DND-41 (cell line): ENCODE measurements at regions not wholly inside any gene's neighbourhood (a gene's known extent, or its start where the extent isn't known, plus 50 kb on each side); places are given as distances from the start of the nearest gene placed in this dataset.

Source experiments
- ATAC-seq: fragments of 200-7000 bp; cut with Tn5 transposase; 3 replicates; pipeline ENCODE4 v1.9.1; 2021; ENCODE audit warnings: low read depth; ENCODE audit not compliant: insufficient read depth
- DNase-seq: peaks from one replicate; pipeline ENCODE4 v3.0.0-alpha.2; 2020
- H2AFZ ChIP-seq: 2 replicates; pipeline ENCODE4 v1.6.0; 2012; ENCODE audit warnings: low read depth, low read length
- H3K27ac ChIP-seq: 2 replicates; pipeline ENCODE4 v1.5.1; 2012; ENCODE audit warnings: low read length, inconsistent platforms
- H3K27me3 ChIP-seq: fragments of 200-600 bp; sonication (generic); 2 replicates; pipeline ENCODE4 v1.6.0; 2012; ENCODE audit warnings: low read length, mild to moderate bottlenecking, inconsistent platforms; ENCODE audit not compliant: insufficient read depth, poor library complexity
- H3K36me3 ChIP-seq: 2 replicates; pipeline ENCODE4 v1.5.1; 2012; ENCODE audit warnings: low read length, inconsistent platforms; ENCODE audit not compliant: insufficient read depth
- H3K4me1 ChIP-seq: 2 replicates; pipeline ENCODE4 v1.5.1; 2012; ENCODE audit warnings: mild to moderate bottlenecking, low read length; ENCODE audit not compliant: insufficient read depth
- H3K4me2 ChIP-seq: 2 replicates; pipeline ENCODE4 v1.6.0; 2012; ENCODE audit warnings: mild to moderate bottlenecking, moderate library complexity, low read length, inconsistent platforms; ENCODE audit not compliant: insufficient read depth
- H3K4me3 ChIP-seq, 2 experiments: fragments of 200-600 bp in 1 of 2; shearing (Covaris generic) in 1 of 2; 2 replicates each; pipeline ENCODE4 v1.5.1; 2012 to 2016; ENCODE audit warnings: inconsistent platforms in 2 of 2, low read length in 2 of 2, mild to moderate bottlenecking in 2 of 2, low read depth in 1 of 2, moderate library complexity in 1 of 2
- H3K79me2 ChIP-seq: 2 replicates; pipeline ENCODE4 v1.6.0; 2012; ENCODE audit warnings: low read length, inconsistent platforms; ENCODE audit not compliant: insufficient read depth
- H3K9ac ChIP-seq: 2 replicates; pipeline ENCODE4 v1.6.0; 2012; ENCODE audit warnings: low read depth, mild to moderate bottlenecking, inconsistent platforms, low read length, moderate library complexity
- H3K9me3 ChIP-seq: 2 replicates; pipeline ENCODE4 v1.5.1; 2012; ENCODE audit warnings: low read length, moderate library complexity, mild to moderate bottlenecking, inconsistent platforms; ENCODE audit not compliant: insufficient read depth, severe bottlenecking
- H4K20me1 ChIP-seq: 2 replicates; pipeline ENCODE4 v1.6.0; 2012; ENCODE audit warnings: low read length; ENCODE audit not compliant: insufficient read depth
- EZH2 ChIP-seq: IDR thresholded peaks from 3 replicates; pipeline ENCODE4 v1.6.1; 2012; ENCODE audit warnings: borderline replicate concordance, low read depth, mild to moderate bottlenecking, moderate library complexity, low read length, inconsistent platforms; ENCODE audit not compliant: severe bottlenecking
- TF ChIP-seq, protein P1 (sequence below): IDR thresholded peaks from 2 replicates; pipeline ENCODE4 v1.5.1; 2012; ENCODE audit warnings: borderline replicate concordance, low read length, moderate library complexity, mild to moderate bottlenecking; ENCODE audit not compliant: poor library complexity, severe bottlenecking; ENCODE audit errors: extremely low read depth

DNA sequence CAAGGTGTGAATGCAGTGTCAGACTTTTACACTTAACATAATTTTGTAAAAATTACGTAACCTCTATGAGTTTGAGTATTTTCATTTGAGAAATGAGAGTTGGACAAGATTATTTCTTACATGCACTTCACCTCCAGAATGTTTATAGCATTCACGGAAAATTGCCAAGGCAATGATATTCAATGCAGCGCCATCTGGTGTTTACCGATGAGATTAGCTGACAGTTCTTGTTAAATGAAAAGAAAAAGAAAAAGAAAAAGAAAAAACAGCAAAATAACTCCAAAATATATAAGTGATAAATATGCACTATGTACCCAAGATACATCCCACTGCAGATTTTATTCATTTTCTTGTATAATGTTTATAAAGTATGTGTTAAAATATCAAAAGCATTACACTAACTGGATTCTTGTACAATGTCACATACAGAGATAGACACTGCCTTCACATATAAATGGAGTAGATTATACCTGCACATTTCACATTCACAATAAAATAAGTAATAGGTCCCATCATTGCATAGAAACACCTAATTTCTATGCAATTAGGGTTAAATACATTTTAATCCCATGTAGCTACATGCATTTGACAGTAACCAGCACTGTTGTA is 976.3 kb upstream of the FAT3 start:
- no peak overlapping the region for H3K9ac ChIP-seq
- H3K79me2 ChIP-seq = no peaks in the 10 kb centered on the region
- H3K4me1 ChIP-seq = no peaks in the 10 kb centered on the region
- H3K36me3 ChIP-seq = no peaks in the 10 kb centered on the region
- no peaks in the 10 kb centered on the region for H3K9me3 ChIP-seq
- no peaks in the 10 kb centered on the region for H3K27me3 ChIP-seq
- H3K27ac ChIP-seq = no peak overlapping the region
- TF ChIP-seq, protein P1, sequence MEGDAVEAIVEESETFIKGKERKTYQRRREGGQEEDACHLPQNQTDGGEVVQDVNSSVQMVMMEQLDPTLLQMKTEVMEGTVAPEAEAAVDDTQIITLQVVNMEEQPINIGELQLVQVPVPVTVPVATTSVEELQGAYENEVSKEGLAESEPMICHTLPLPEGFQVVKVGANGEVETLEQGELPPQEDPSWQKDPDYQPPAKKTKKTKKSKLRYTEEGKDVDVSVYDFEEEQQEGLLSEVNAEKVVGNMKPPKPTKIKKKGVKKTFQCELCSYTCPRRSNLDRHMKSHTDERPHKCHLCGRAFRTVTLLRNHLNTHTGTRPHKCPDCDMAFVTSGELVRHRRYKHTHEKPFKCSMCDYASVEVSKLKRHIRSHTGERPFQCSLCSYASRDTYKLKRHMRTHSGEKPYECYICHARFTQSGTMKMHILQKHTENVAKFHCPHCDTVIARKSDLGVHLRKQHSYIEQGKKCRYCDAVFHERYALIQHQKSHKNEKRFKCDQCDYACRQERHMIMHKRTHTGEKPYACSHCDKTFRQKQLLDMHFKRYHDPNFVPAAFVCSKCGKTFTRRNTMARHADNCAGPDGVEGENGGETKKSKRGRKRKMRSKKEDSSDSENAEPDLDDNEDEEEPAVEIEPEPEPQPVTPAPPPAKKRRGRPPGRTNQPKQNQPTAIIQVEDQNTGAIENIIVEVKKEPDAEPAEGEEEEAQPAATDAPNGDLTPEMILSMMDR = peak; percentile 73
- TF ChIP-seq EZH2 = no peak
- no peaks in the 10 kb centered on the region for H4K20me1 ChIP-seq
- H2AFZ ChIP-seq = no peak overlapping the region
- no peak overlapping the region for H3K4me2 ChIP-seq
- peak; percentile 13 for DNase-seq
- H3K4me3 ChIP-seq = no peak overlapping the region
- ATAC-seq = no peak

DNA sequence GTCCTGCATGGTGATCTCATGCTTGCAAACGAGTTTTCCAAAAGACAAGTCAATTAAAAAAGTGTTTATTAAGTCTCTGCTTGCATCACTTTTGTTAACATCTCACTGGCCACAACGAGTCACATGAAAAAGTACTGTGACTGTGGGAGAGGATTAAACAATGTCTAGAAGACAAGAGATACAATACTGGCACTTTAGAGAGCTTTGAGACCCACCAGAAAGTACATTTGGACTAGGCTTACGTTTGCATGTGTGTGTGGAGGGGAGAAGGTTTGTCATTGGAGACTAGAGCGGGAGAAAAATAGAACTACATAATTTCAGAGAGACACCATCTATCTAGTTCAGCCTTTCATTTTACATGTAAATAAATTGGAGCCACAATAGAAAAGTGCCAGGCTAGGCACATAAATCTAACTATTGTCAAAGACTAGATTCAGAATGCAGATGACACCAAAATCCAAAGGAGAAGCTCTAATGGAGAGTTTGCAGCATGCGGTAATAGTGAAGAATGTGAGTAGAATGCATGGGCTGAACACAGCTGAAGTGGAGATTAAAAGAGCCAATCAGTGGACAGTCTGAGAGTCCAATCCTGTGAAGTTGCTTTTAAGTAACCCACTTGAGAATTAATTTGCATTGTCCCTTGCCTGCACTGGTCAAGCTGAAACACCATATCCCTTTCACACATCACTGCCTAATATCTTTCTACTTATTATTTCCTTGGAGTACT is 977.4 kb upstream of the FAT3 start:
- TF ChIP-seq, protein P1 = no peak
- H3K4me2 ChIP-seq = no peak overlapping the region
- H3K36me3 ChIP-seq = no peaks in the 10 kb centered on the region
- no peak overlapping the region for H3K4me3 ChIP-seq
- no peaks in the 10 kb centered on the region for H3K79me2 ChIP-seq
- H3K27ac ChIP-seq = no peak overlapping the region
- no peaks in the 10 kb centered on the region for H3K27me3 ChIP-seq
- no peak for ATAC-seq
- no peak overlapping the region for H3K9ac ChIP-seq
- H3K4me1 ChIP-seq = no peaks in the 10 kb centered on the region
- H3K9me3 ChIP-seq = no peaks in the 10 kb centered on the region
- H4K20me1 ChIP-seq = no peaks in the 10 kb centered on the region
- DNase-seq = no peak
- H2AFZ ChIP-seq = no peak overlapping the region

DNA sequence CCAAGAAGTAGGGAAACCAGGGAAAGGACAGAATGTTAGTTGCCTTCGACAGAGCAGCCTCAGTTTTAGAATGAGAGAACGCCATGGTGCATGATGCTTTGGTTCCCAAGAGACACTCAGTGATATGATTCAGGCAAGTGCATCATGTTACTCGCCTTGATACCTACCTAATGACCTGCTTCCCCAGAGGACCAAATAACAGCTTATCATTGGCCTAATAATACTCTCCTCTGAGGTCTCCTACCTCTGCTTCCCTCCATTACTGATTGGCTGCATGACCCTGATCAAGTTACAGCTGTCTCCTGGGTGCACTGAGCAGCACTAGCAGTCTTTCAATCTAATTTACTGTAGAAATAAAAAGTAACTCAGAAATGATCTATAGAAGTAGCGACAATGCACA is 979.7 kb upstream of the FAT3 start:
- Histone ChIP-seq H4K20me1 (no peaks in the 10 kb centered on the region), H3K36me3 (no peaks in the 10 kb centered on the region), H3K79me2 (no peaks in the 10 kb centered on the region), H3K4me2 (no peak overlapping the region), H3K4me3 (no peak overlapping the region), H3K9ac (no peak overlapping the region), H3K9me3 (no peaks in the 10 kb centered on the region), H2AFZ (no peak overlapping the region), H3K27ac (no peak overlapping the region), H3K27me3 (no peaks in the 10 kb centered on the region), H3K4me1 (no peaks in the 10 kb centered on the region)
- TF ChIP-seq, protein P1 = no peak
- no peak for TF ChIP-seq EZH2
- DNase-seq (no peak), ATAC-seq (no peak)
